ENCODE measurements at regions not wholly inside any gene's neighbourhood (a gene's known extent, or its start where the extent isn't known, plus 50 kb on each side); places are given as distances from the start of the nearest gene placed in this dataset.

DNA sequence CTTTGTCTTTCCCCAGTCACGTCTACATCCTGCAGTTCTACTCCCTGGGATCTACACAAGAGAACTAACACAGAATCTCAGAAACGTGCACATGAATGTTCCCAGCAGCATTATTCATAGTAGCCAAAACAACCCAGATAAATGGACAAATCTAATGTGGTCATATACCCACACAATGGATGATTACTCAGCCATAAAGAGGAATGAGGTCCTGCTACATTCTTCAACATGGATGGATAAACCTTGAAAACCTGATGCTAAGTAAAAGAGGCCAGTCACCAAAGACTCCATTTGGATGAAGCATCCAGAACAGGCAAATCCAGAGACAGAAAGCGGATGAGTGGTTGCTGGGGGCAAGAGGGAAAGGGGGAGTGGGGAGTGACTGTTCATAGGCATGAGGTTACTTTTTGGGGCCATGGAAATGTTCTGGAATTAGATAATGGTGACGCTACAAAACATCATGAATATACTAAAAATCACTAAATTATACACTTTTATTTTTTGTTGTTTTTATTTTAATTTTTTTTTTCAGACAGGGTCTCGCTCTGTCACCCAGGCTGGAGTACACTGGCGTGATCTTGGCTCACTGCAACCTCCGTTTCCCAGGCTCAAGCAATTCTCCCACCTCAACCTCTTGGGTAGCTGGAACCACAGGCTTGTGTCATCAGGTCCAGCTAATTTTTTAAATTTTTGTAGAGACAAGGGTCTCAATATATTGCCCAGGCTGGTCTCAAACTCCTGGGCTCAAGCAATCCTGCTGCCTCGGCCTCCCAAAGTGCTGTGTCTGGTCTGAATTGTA is 50.8 kb upstream of the DSN1 start:
- TF ChIP-seq, protein P1, sequence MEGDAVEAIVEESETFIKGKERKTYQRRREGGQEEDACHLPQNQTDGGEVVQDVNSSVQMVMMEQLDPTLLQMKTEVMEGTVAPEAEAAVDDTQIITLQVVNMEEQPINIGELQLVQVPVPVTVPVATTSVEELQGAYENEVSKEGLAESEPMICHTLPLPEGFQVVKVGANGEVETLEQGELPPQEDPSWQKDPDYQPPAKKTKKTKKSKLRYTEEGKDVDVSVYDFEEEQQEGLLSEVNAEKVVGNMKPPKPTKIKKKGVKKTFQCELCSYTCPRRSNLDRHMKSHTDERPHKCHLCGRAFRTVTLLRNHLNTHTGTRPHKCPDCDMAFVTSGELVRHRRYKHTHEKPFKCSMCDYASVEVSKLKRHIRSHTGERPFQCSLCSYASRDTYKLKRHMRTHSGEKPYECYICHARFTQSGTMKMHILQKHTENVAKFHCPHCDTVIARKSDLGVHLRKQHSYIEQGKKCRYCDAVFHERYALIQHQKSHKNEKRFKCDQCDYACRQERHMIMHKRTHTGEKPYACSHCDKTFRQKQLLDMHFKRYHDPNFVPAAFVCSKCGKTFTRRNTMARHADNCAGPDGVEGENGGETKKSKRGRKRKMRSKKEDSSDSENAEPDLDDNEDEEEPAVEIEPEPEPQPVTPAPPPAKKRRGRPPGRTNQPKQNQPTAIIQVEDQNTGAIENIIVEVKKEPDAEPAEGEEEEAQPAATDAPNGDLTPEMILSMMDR (IDR thresholded peaks at IDR 0.05; ENCODE audit: insufficient read depth, low read depth, low read length), result no peak
- no peak for TF ChIP-seq EZH2 (IDR thresholded peaks at IDR 0.05; ENCODE audit: insufficient read depth, low read length)
